Peyer's patch (tissue), 4 donors: ENCODE measurements at regions not wholly inside any gene's neighbourhood (a gene's known extent, or its start where the extent isn't known, plus 50 kb on each side); places are given as distances from the start of the nearest gene placed in this dataset.

Source experiments
- POLR2A ChIP-seq, 2 donors: fragments of 450-650 bp; IDR thresholded peaks; one replicate each; pipeline ENCODE4 v1.5.1; 2017; ENCODE audit warnings: antibody characterized with exemption in 2 of 2, mild to moderate bottlenecking in 2 of 2, moderate library complexity in 2 of 2
- TF ChIP-seq, protein P1 (sequence below), 6 experiments: fragments of 450-650 bp in 4 of 6; fragments of 200-600 bp in 2 of 6; sonication (generic) in 1 of 6; IDR thresholded peaks; one replicate each; pipeline ENCODE4 v1.5.1; 2017 to 2019; ENCODE audit warnings: antibody characterized with exemption in 6 of 6, mild to moderate bottlenecking in 3 of 6, moderate library complexity in 1 of 6

DNA sequence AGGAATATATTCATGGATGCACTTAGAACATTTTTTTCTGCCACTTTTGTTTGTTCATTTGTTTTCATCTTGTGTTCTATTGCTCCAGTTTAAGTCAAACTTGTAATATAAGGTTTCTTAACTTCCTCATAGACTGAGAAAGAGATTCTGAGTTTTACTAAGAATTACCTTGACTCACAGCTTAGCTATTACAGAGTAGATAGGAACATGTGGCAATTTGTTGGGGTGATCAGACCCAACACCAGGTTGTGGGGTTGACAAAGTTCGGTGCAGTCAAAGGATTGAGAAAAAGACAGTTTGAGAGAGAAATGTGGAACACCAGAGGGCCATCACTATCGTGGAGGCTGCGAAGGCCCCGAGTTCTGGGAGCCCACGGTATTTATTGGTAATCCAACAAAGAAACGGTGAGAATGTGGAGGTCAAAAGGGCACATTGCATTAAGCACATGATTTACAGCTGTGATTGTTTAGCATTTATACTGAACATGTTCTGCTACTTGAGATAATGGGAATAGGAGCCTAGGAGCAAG lies 2526.0 kb downstream of the PCDH9 start:
- TF ChIP-seq, protein P1, sequence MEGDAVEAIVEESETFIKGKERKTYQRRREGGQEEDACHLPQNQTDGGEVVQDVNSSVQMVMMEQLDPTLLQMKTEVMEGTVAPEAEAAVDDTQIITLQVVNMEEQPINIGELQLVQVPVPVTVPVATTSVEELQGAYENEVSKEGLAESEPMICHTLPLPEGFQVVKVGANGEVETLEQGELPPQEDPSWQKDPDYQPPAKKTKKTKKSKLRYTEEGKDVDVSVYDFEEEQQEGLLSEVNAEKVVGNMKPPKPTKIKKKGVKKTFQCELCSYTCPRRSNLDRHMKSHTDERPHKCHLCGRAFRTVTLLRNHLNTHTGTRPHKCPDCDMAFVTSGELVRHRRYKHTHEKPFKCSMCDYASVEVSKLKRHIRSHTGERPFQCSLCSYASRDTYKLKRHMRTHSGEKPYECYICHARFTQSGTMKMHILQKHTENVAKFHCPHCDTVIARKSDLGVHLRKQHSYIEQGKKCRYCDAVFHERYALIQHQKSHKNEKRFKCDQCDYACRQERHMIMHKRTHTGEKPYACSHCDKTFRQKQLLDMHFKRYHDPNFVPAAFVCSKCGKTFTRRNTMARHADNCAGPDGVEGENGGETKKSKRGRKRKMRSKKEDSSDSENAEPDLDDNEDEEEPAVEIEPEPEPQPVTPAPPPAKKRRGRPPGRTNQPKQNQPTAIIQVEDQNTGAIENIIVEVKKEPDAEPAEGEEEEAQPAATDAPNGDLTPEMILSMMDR (IDR thresholded peaks at IDR 0.05): no peak
- no peak for TF ChIP-seq POLR2A (IDR thresholded peaks at IDR 0.05)
